Spleen (tissue), 7 donors: ENCODE measurements at regions not wholly inside any gene's neighbourhood (a gene's known extent, or its start where the extent isn't known, plus 50 kb on each side); places are given as distances from the start of the nearest gene placed in this dataset.

Source experiments
- CTCF ChIP-seq, 11 experiments: fragments of 200-600 bp in 7 of 11; fragments of 450-650 bp in 4 of 11; sonication (generic) in 4 of 11; IDR thresholded peaks in 8 of 11; conservative IDR thresholded peaks in 3 of 11; 1 replicate in 7 of 11; 2 replicates in 4 of 11; pipeline versions ENCODE4 v1.4.0 to v1.8.0; 2016 to 2021; ENCODE audit warnings: antibody characterized with exemption in 11 of 11, inconsistent platforms in 4 of 11, mild to moderate bottlenecking in 1 of 11
- POLR2A ChIP-seq, 3 donors: fragments of 450-650 bp; IDR thresholded peaks; one replicate each; pipeline ENCODE4 v1.5.1; 2017; ENCODE audit warnings: antibody characterized with exemption in 3 of 3, mild to moderate bottlenecking in 1 of 3
- POLR2AphosphoS5 ChIP-seq, 3 donors: sonication (generic); formaldehyde crosslinking; IDR thresholded peaks; one replicate each; pipeline ENCODE4 v1.5.1; 2017; ENCODE audit warnings: antibody characterized with exemption in 3 of 3
- donor health status: DM: no; HTN: no; CAD: no; lungs with moderate emphysema.
- donor health status: DM: no; HTN: no; CAD: no.
- donor health status: DM: no; HTN: no; CAD: no.

GRCh38 chr6:14224359-14225103 lies 107.0 kb downstream of the CD83 start:
- TF ChIP-seq POLR2A (IDR thresholded peaks at IDR 0.05) (no peak), CTCF (IDR thresholded peaks at IDR 0.05 in 8 of 11, conservative IDR thresholded peaks at IDR 0.05 in 3 of 11) (no peak), POLR2AphosphoS5 (IDR thresholded peaks at IDR 0.05) (no peak)
